HG02571 (cell line): ENCODE measurements at regions not wholly inside any gene's neighbourhood (a gene's known extent, or its start where the extent isn't known, plus 50 kb on each side); places are given as distances from the start of the nearest gene placed in this dataset.

Source experiments
- ATAC-seq: cut with Tn5 transposase; IDR thresholded peaks from one replicate; pipeline ENCODE4 v1.9.1; 2021; ENCODE audit warnings: mild to moderate bottlenecking, moderate library complexity; ENCODE audit not compliant: unreplicated experiment

DNA sequence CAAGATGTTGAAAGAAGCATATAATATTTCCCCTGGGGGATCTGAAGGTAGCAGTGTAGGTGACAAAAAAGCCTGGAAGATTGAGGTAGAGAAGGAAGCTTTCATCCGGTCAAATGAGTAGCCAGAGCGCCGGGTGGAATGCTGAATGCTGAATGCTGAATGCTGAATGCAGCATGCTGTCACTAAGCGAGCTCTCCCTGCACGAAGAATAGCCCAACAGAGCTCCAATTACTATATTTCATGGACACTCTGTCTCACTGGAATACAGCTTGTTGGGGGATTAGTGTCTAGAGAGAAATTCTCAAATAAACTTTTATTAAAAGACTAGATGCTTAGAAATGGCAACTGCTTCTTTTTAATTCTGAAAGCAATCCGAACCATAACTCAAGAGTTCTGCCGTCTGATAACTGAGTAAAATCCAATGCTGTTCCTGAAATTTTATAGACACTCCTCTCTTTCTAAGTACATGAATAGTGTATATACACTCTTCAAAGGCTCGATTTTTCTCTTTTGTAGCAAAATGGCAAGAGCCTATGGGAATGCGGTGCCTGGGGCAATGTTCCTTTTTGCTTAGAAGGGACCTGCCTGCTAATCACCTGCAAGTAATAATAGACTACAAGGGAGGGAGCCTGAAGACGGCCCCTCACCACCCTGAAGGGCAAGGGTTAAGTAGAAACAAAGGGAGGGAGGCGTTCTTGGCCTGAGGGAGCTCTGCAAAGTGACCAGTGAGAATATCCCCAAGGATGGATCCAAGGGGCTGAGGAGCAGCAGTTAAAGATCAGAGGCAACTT is 203.7 kb upstream of the ESRRG start:
- ATAC-seq, result no peak

GRCh38 chr1:216925962-216926625 is 202.9 kb upstream of the ESRRG start:
- no peak for ATAC-seq

GRCh38 chr1:216924732-216925131 is 201.5 kb upstream of the ESRRG start:
- no peak for ATAC-seq

DNA sequence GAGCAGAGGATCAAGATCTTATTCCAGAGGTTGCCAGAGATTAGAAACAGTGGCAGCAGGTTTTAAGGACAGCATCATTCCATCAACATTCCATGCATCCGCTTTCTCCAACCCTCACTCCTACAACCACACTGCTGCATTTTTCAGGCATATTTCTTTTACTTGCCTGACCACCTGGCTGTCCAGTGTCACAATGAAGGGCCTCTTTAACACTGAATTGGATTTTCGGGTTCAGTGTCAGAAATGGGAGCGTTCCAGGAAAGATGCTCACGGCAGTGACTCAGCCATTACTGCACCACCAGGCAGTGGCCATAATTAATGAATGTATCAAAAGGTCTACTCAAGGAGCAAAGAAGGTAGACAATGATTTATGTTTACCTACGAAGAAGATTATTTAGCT is 200.4 kb upstream of the ESRRG start:
- ATAC-seq, result no peak

GRCh38 chr1:216922406-216922805 is 199.2 kb upstream of the ESRRG start:
- no peak for ATAC-seq

- ATAC-seq, result no peak
Measured at GRCh38 chr1:216921866-216922265, 198.6 kb upstream of the ESRRG start.

GRCh38 chr1:216919060-216919970 is 196.1 kb upstream of the ESRRG start:
- no peak for ATAC-seq

DNA sequence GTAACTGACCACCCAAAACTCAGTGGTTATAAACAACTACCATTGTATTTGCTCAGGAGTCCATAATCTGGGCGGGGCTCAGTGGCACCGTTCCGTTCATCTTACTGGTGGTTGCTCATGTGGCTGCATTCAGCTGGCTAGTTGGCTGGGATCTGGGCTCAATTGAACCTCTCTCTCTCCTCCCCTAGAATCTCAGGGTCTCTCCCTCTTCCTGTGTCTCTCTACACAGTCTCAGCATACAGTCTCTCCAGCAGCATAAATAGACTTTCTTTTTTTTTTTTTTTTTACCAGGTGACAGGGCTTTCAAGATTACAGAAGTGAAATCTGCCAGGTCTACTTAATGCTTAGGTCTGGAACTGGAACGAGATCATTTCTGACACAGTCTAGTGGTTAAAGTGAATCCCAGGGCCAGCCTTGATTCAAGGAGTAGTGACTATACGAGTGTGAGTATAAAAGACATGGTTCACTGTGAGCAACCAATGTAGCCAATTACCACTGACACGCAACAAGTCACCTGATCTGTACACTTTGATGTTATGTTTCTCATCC is 193.7 kb upstream of the ESRRG start:
- ATAC-seq, result no peak

- no peak for ATAC-seq
Measured at GRCh38 chr1:216914974-216915373, 191.7 kb upstream of the ESRRG start.

GRCh38 chr1:216913976-216914375 is 190.7 kb upstream of the ESRRG start:
- ATAC-seq, result no peak

GRCh38 chr1:216910081-216910840 is 187.0 kb upstream of the ESRRG start:
- no peak for ATAC-seq

DNA sequence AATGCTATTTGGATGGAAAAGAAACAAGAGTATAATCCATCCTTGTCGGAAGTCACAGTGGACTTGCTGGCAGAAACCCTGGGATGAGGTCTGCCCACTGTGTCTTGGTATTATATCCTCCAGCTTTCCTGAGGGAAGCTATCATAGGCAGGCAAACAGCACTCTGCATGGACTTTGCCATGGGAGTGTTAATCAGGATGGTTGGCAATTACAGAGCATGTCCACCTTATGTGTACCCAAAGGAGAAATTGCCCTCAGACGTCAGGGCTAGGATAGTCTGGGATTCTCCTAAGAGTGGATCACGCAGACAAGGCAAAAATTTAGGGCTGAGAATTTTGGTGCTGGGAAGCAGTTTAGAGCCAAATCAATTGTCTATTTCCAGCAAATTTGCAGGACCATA is 184.9 kb upstream of the ESRRG start:
- no peak for ATAC-seq

DNA sequence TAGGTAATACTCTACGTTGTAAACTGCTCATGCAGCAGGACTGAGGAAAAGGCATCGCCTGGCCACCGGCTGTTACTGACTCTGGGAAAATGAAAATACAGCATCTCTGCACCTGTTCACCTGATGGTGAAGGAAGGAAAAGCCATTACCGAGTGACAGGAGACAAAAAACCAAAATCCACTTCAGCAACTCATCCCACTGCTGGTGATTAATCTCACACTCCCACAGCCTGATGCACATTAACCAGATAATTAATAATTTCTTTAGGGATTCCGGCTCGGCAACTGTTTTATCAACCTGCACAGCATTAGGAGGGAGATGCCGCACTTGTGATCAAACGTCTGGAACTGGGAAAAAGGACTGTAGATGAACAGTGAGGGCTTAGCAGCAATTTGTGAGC is 183.9 kb upstream of the ESRRG start:
- no peak for ATAC-seq

DNA sequence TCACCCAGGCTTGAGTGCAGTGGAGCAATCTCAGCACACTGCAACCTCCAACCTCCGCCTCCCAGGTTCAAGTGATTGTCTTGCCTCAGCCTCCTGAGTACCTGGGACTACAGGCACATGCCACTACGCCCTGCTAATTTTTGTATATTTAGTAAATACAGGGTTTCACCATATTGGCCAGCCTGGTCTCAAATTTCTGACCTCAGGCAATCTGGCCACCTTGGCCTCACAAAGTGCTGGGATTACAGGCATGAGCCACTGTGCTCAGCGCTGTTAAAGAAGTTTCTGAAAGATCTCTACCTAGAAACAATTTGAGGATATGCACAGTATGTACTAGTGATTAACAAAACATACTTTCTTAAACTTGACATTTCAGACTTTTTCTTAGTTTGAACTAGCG is 182.6 kb upstream of the ESRRG start:
- no peak for ATAC-seq

DNA sequence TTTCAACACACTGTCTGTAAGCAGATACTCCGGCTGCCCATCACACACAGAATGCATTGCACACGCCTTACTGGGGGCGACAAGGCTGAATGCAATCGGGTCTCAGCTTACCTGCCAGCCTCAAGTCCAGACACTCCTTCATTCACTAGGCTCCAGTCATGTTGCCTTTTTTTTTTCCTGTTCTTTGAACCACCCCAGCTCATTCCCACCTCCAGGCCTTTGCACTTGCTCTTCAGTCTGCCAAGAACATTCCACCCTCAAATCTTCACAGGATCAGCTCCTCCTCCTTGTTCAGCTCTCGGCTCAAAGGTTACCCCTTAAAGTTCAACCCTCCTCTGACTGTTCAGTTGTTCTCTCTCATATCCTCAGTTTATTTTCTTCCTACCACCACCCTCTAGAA is 181.9 kb upstream of the ESRRG start:
- ATAC-seq, result no peak

DNA sequence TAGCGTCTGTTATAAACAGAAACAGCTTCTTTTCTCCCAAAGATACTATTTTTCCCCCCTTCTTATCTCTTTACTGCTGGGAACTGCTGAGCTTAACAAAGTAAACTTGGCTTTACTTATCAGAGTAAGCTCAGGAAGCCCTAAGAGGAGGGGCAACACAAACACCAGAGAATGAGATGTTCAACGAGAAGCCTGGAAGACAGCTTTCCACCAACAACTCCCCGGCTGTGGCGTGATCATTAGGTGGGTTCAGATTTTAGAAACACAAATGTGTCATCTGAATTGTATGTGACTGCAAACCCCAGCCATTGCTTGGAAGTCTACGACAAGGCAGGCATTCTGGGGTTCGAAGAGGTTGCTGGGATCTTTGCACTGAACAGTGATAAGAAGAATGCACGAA is 181.2 kb upstream of the ESRRG start:
- no peak for ATAC-seq

DNA sequence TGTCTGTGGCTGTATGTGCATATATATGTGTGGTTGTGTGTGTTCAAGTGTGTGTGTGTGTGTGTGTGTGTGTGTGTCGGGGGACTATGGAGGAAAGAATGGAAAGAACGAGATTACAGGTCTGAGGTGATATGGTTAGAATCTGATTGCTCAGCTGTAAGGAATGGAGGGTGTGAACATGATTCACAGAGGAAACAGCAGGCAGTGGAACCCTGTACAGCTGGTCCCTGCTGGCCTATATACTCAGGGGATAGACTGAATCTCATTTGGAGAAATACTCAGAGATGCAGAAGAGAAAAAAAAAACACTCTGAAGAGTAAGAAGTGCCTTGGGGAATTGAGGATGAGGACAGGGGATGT is 180.1 kb upstream of the ESRRG start:
- no peak for ATAC-seq

DNA sequence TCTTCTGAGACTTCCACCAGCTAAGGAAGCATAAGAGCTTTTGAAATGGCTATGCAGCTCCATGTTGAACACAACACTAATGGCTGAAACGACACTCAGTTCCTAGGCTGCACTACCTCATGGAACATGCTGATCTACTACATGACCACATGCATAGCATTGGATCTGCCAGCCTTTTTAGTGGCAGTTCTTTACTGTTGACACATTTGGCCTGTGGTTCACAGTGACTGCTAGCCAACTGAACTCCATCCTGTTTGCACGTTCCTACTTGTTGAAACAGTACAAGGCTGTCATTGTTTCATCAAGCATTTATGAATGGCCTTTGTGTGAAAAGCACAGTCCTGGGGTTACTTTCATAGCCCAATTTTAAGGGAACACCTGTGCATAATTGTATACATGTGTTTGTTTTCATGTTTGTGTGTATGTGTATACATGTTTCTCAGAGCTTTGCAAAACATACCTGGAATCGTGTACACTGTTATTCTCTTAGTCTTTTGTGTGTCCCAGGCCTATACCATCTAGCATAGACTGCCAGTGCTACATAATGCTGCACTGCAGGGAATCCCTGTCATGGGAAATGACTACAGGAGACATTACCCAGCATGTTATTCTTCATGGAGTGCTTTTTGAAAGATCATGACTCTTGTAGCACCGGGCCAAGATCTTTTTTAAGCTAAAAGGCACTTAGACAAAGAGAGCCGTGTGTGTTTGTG is 179.6 kb upstream of the ESRRG start:
- no peak for ATAC-seq

DNA sequence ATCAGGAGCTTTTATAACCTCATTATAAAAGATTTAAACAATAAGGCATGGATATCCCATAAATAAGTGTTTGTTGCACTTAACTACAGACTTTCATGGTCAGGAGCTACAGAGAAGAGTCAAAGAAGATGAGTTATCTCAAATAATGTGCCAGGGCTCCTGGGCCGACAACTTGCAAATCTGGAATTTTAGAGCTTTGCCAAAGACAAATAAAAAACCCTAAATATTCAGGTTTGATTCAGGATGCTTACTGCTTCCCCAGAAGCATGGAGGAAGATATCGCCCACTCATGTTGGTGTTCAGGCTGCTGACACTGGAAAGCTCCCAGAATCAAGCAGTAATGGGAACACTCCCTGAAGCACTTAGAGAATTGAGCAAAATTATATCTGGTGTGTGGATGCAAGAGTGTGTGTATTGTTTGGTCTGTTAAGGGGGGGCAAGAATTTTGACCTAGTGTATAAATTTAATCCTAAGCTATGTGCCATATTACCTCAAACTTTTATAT is 176.9 kb upstream of the ESRRG start:
- ATAC-seq, result no peak

GRCh38 chr1:216898801-216899200 is 175.6 kb upstream of the ESRRG start:
- ATAC-seq, result no peak
